Adipose tissue (tissue), 3 donors: ENCODE measurements at regions not wholly inside any gene's neighbourhood (a gene's known extent, or its start where the extent isn't known, plus 50 kb on each side); places are given as distances from the start of the nearest gene placed in this dataset.
"Not testable (repeated sequence)": the region's sequence is repeated elsewhere in the genome, so short reads cannot be mapped to it uniquely, and the experiment has no call there.

Experiments
- H3K27ac ChIP-seq: one replicate; pipeline ENCODE4 v1.5.1; 2013; ENCODE audit warnings: low read depth, low read length
- whole genome bisulfite sequencing, 3 donors: extraction: QIAGEN DNeasy Blood & Tissue Kit; methylation state at CpG; one replicate each; pipeline ENCODE4 v1.1.7; 2013; 5-methylcytosine and 5-hydroxymethylcytosine counted together
- donor health status: healthy with polysubstance abuse.
- donor health status: Bipolar disorder and iron deficiency.
- donor health status: healthy.

- no peak overlapping the region for H3K27ac ChIP-seq
- WGBS, 3 donors: 71 to 83% (median 77%) methylated on average over 8 of the region's 8 CpGs
These were observed 140.5 kb upstream of the PITX1 start for GRCh38 chr5:135174315-135175096.

- 72 to 78% (median 75%) methylated on average over 6 of the region's 6 CpGs for WGBS, 3 donors
- H3K27ac ChIP-seq: no peak overlapping the region
These were observed 139.7 kb upstream of the PITX1 start for GRCh38 chr5:135173662-135174290.

GRCh38 chr5:135172718-135173117, 138.7 kb upstream of the PITX1 start:
- 35 to 74% (median 62%) methylated on average over 2 of the region's 2 CpGs for WGBS, 3 donors
- H3K27ac ChIP-seq: no peak overlapping the region

GRCh38 chr5:135171336-135171735, 137.3 kb upstream of the PITX1 start:
- H3K27ac ChIP-seq: no peak overlapping the region
- WGBS, 3 donors: 90 to 93% (median 91%) methylated on average over 1 of the region's 1 CpG

- WGBS, 3 donors: 77 to 94% (median 87%) methylated on average over 2 of the region's 2 CpGs
- no peak overlapping the region for H3K27ac ChIP-seq
These were observed 136.5 kb upstream of the PITX1 start for GRCh38 chr5:135170500-135170899.

GRCh38 chr5:135169753-135170152, 135.7 kb upstream of the PITX1 start:
- H3K27ac ChIP-seq: no peak overlapping the region
- WGBS, 3 donors: 37 to 44% (median 44%) methylated on average over 2 of the region's 2 CpGs

- H3K27ac ChIP-seq: no peak overlapping the region
- 58 to 70% (median 67%) methylated on average over 4 of the region's 4 CpGs for WGBS, 3 donors
These were observed 133.6 kb upstream of the PITX1 start for GRCh38 chr5:135167634-135168033.

- WGBS, 3 donors: 58 to 82% (median 80%) methylated on average over 4 of the region's 4 CpGs
- not testable (repeated sequence) for H3K27ac ChIP-seq
These were observed 131.0 kb upstream of the PITX1 start for GRCh38 chr5:135164873-135165614.

- WGBS, 3 donors: 82 to 90% (median 87%) methylated on average over 2 of the region's 2 CpGs
- H3K27ac ChIP-seq: no peak overlapping the region
These were observed 129.9 kb upstream of the PITX1 start for GRCh38 chr5:135163964-135164363.

GRCh38 chr5:135163391-135163790, 129.4 kb upstream of the PITX1 start:
- H3K27ac ChIP-seq: no peak overlapping the region
- WGBS, 3 donors: 74 to 92% (median 90%) methylated on average over 5 of the region's 5 CpGs

- 64 to 82% (median 78%) methylated on average over 9 of the region's 9 CpGs for WGBS, 3 donors
- H3K27ac ChIP-seq: no peak overlapping the region
These were observed 128.7 kb upstream of the PITX1 start for GRCh38 chr5:135162661-135163265.

- WGBS, 3 donors: 51 to 72% (median 62%) methylated on average over 1 of the region's 1 CpG
- H3K27ac ChIP-seq: no peak overlapping the region
These were observed 127.2 kb upstream of the PITX1 start for GRCh38 chr5:135161221-135161620.

- 63 to 83% (median 77%) methylated on average over 1 of the region's 1 CpG for WGBS, 3 donors
- no peak overlapping the region for H3K27ac ChIP-seq
These were observed 126.1 kb upstream of the PITX1 start for GRCh38 chr5:135160036-135160675.

- H3K27ac ChIP-seq: no peak overlapping the region
- WGBS, 3 donors: 80 to 96% (median 95%) methylated on average over 1 of the region's 1 CpG
These were observed 125.6 kb upstream of the PITX1 start for GRCh38 chr5:135159626-135160025.

- H3K27ac ChIP-seq: no peak overlapping the region
- 45 to 82% (median 74%) methylated on average over 4 of the region's 4 CpGs for WGBS, 3 donors
These were observed 125.0 kb upstream of the PITX1 start for GRCh38 chr5:135158982-135159381.

GRCh38 chr5:135158314-135158697, 124.3 kb upstream of the PITX1 start:
- WGBS, 3 donors: 54 to 88% (median 86%) methylated on average over 1 of the region's 1 CpG
- no peak overlapping the region for H3K27ac ChIP-seq

GRCh38 chr5:135157421-135158313, 123.6 kb upstream of the PITX1 start:
- H3K27ac ChIP-seq: no peak overlapping the region
- 91 to 97% (median 92%) methylated on average over 6 of the region's 6 CpGs for WGBS, 3 donors
